ENCODE measurements at regions not wholly inside any gene's neighbourhood (a gene's known extent, or its start where the extent isn't known, plus 50 kb on each side); places are given as distances from the start of the nearest gene placed in this dataset.

- TF ChIP-seq, protein P1, sequence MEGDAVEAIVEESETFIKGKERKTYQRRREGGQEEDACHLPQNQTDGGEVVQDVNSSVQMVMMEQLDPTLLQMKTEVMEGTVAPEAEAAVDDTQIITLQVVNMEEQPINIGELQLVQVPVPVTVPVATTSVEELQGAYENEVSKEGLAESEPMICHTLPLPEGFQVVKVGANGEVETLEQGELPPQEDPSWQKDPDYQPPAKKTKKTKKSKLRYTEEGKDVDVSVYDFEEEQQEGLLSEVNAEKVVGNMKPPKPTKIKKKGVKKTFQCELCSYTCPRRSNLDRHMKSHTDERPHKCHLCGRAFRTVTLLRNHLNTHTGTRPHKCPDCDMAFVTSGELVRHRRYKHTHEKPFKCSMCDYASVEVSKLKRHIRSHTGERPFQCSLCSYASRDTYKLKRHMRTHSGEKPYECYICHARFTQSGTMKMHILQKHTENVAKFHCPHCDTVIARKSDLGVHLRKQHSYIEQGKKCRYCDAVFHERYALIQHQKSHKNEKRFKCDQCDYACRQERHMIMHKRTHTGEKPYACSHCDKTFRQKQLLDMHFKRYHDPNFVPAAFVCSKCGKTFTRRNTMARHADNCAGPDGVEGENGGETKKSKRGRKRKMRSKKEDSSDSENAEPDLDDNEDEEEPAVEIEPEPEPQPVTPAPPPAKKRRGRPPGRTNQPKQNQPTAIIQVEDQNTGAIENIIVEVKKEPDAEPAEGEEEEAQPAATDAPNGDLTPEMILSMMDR (IDR thresholded peaks at IDR 0.05) = no peak
- no peak for TF ChIP-seq EZH2 (IDR thresholded peaks at IDR 0.05; ENCODE audit: borderline replicate concordance, insufficient read depth, low read depth, low read length, poor library complexity, severe bottlenecking)
These were observed 208.1 kb upstream of the ACTBL2 start for GRCh38 chr5:57690724-57691123.
